ENCODE measurements at regions not wholly inside any gene's neighbourhood (a gene's known extent, or its start where the extent isn't known, plus 50 kb on each side); places are given as distances from the start of the nearest gene placed in this dataset.

GRCh38 chr6:904994-905393 is 212.1 kb upstream of the EXOC2 start:
- TF ChIP-seq EZH2 (IDR thresholded peaks at IDR 0.05; ENCODE audit: borderline replicate concordance) (no peak), EZH2phosphoT487 (IDR thresholded peaks at IDR 0.05; ENCODE audit: low read depth, severe bottlenecking, unreplicated experiment) (no peak)
- TF ChIP-seq, protein P1, sequence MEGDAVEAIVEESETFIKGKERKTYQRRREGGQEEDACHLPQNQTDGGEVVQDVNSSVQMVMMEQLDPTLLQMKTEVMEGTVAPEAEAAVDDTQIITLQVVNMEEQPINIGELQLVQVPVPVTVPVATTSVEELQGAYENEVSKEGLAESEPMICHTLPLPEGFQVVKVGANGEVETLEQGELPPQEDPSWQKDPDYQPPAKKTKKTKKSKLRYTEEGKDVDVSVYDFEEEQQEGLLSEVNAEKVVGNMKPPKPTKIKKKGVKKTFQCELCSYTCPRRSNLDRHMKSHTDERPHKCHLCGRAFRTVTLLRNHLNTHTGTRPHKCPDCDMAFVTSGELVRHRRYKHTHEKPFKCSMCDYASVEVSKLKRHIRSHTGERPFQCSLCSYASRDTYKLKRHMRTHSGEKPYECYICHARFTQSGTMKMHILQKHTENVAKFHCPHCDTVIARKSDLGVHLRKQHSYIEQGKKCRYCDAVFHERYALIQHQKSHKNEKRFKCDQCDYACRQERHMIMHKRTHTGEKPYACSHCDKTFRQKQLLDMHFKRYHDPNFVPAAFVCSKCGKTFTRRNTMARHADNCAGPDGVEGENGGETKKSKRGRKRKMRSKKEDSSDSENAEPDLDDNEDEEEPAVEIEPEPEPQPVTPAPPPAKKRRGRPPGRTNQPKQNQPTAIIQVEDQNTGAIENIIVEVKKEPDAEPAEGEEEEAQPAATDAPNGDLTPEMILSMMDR (IDR thresholded peaks at IDR 0.05; ENCODE audit: poor library complexity), result no peak
- peaks cover 5% of the 10 kb centered on the region for H3K4me1 ChIP-seq (ENCODE audit: insufficient read depth)
- H3K9me2 ChIP-seq (replicated peaks; ENCODE audit: insufficient read depth), result no peaks in the 10 kb centered on the region
- no peaks in the 10 kb centered on the region for H4K20me1 ChIP-seq (ENCODE audit: insufficient read depth, poor library complexity, severe bottlenecking)
- H3K79me2 ChIP-seq, result no peaks in the 10 kb centered on the region
- no peak overlapping the region for H3K27ac ChIP-seq
- DNase-seq (ENCODE audit: low spot score), result no peak
- no peak overlapping the region for H2AFZ ChIP-seq
- H3K9me3 ChIP-seq (ENCODE audit: low read depth), result no peaks in the 10 kb centered on the region
- H3K4me2 ChIP-seq, result no peak overlapping the region
- no peaks in the 10 kb centered on the region for H3K27me3 ChIP-seq
- no peaks in the 10 kb centered on the region for H3K36me3 ChIP-seq (replicated peaks; ENCODE audit: insufficient read depth, low read depth)
- no peak overlapping the region for H3K4me3 ChIP-seq

DNA sequence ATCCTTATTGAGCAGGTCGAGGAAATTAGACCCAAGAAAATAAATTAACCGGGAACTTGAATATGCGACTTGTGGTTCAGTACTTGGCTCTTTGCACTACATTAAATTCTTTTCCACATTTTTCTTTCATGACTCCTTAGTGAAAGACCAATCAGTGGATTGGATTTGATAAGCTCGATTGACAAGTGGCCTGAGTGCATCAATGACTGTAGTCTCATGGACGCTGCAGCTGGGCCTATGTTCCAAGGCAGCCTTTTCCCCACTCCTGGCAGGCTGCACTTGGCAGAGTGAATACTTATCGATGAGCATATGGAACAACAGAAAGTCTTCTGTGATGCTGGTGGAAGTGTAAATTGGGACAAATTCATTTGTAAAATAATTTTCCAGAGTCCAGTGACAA is 210.8 kb upstream of the EXOC2 start:
- H3K4me2 ChIP-seq, result no peak overlapping the region

DNA sequence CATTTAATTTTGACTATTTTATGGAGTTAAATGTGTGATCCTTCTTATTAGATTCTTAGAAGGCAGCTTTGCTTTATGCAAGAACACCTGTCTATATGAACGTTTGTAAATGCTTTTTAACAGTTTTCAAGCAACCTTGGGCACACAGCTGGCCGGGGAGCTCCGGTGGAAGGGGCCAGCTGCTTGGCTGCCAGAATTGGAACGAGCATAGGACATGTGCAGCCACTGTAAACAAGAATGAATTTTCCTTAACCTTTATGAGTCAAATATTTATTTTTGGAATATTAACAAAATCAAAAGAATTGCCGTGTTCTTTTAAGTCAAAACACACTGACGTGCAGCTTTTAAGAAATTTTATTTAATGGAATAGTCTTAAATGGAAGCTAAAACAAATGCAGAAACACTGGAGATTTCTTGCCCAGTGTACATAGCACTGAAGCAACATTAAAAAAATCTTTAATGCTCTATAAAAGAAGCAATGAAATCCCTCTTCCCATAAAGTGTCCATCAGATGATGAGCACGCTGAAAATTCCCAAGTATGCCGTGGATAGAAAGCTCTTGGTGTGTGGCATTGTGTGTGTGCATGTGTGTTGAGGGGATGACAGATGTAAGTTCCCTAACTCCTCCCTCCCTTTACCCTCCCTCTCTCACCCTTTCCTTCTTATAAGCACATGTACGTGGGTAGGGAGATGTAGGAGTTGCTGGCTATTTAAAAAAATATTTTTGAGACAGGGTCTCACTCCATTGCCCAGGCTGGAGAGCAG is 208.9 kb upstream of the EXOC2 start:
- H3K4me2 ChIP-seq, result peak overlapping the region; percentile 69
- peak; percentile 61 for DNase-seq (ENCODE audit: low spot score)
- 51% methylated on average over 9 of the region's 9 CpGs for WGBS (ENCODE audit: low lambda C conversion rate, missing lambda C conversion rate)

More for the DNA sequence above, 210.8 kb upstream of the EXOC2 start:
- 87% methylated on average over 6 of the region's 6 CpGs for WGBS (ENCODE audit: low lambda C conversion rate, missing lambda C conversion rate)
- Histone ChIP-seq H3K4me3 (no peak overlapping the region), H3K79me2 (no peaks in the 10 kb centered on the region), H3K4me1 (ENCODE audit: insufficient read depth) (peaks cover 5% of the 10 kb centered on the region), H3K9me2 (replicated peaks; ENCODE audit: insufficient read depth) (no peaks in the 10 kb centered on the region), H3K9me3 (ENCODE audit: low read depth) (no peaks in the 10 kb centered on the region), H3K36me3 (replicated peaks; ENCODE audit: insufficient read depth, low read depth) (no peaks in the 10 kb centered on the region), H4K20me1 (ENCODE audit: insufficient read depth, poor library complexity, severe bottlenecking) (no peaks in the 10 kb centered on the region), H3K27me3 (no peaks in the 10 kb centered on the region), H3K27ac (no peak overlapping the region), H2AFZ (no peak overlapping the region)
- TF ChIP-seq, protein P1 (IDR thresholded peaks at IDR 0.05; ENCODE audit: poor library complexity), result no peak
- TF ChIP-seq EZH2phosphoT487 (IDR thresholded peaks at IDR 0.05; ENCODE audit: low read depth, severe bottlenecking, unreplicated experiment), result no peak
- TF ChIP-seq EZH2 (IDR thresholded peaks at IDR 0.05; ENCODE audit: borderline replicate concordance), result no peak
- DNase-seq (ENCODE audit: low spot score), result no peak

More for the DNA sequence above, 208.9 kb upstream of the EXOC2 start:
- H3K4me1 ChIP-seq (ENCODE audit: insufficient read depth), result peaks cover 5% of the 10 kb centered on the region
- no peaks in the 10 kb centered on the region for H3K9me3 ChIP-seq (ENCODE audit: low read depth)
- no peaks in the 10 kb centered on the region for H3K9me2 ChIP-seq (replicated peaks; ENCODE audit: insufficient read depth)
- no peak overlapping the region for H3K4me3 ChIP-seq
- H3K27me3 ChIP-seq, result no peaks in the 10 kb centered on the region
- H3K27ac ChIP-seq, result peak overlapping the region; percentile 59
- H3K79me2 ChIP-seq, result no peaks in the 10 kb centered on the region
- no peaks in the 10 kb centered on the region for H4K20me1 ChIP-seq (ENCODE audit: insufficient read depth, poor library complexity, severe bottlenecking)
- TF ChIP-seq EZH2phosphoT487 (IDR thresholded peaks at IDR 0.05; ENCODE audit: low read depth, severe bottlenecking, unreplicated experiment) (no peak), EZH2 (IDR thresholded peaks at IDR 0.05; ENCODE audit: borderline replicate concordance) (no peak)
- TF ChIP-seq, protein P1 (IDR thresholded peaks at IDR 0.05; ENCODE audit: poor library complexity), result no peak
- no peak overlapping the region for H2AFZ ChIP-seq
- H3K36me3 ChIP-seq (replicated peaks; ENCODE audit: insufficient read depth, low read depth), result no peaks in the 10 kb centered on the region

All from hepatocyte (in vitro differentiated cells).